Superior temporal gyrus (tissue), 1 donor: ENCODE measurements at regions not wholly inside any gene's neighbourhood (a gene's known extent, or its start where the extent isn't known, plus 50 kb on each side); places are given as distances from the start of the nearest gene placed in this dataset.
"Not testable (repeated sequence)": the region's sequence is repeated elsewhere in the genome, so short reads cannot be mapped to it uniquely, and the experiment has no call there.

ENCODE experiments used
- DNase-seq: peaks from one replicate; pipeline ENCODE4 v3.0.0-alpha.2; 2016; ENCODE audit errors: extremely low spot score

DNA sequence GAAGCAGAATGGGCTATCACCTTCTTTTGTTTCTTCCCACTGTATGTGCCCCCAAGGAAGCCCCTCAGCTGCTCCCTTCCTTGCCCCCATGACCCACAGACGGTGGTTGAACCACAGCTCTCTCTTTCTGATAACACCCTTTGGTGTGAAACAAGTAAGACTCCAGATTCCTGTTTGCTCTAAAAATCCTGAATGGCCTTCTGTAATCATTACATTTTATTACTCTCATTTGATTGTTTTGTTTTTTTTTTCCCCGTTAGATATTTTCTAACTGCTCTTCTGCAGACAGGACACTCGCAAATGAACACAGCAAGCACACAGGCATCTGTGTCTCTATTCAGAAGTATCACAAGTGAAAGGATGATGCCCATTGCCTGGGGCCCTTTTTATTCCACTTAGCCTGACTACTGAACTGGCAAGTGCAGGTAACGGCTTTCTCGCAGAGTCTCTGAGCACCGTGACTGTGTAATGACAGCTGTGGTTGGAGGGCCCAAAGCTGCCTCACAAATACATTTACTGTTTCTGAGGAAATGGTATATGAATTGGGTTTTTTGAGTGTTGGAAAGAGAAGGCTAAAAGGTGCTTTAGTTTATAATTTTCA lies 59.3 kb downstream of the OXGR1 start:
- no peak for DNase-seq

DNA sequence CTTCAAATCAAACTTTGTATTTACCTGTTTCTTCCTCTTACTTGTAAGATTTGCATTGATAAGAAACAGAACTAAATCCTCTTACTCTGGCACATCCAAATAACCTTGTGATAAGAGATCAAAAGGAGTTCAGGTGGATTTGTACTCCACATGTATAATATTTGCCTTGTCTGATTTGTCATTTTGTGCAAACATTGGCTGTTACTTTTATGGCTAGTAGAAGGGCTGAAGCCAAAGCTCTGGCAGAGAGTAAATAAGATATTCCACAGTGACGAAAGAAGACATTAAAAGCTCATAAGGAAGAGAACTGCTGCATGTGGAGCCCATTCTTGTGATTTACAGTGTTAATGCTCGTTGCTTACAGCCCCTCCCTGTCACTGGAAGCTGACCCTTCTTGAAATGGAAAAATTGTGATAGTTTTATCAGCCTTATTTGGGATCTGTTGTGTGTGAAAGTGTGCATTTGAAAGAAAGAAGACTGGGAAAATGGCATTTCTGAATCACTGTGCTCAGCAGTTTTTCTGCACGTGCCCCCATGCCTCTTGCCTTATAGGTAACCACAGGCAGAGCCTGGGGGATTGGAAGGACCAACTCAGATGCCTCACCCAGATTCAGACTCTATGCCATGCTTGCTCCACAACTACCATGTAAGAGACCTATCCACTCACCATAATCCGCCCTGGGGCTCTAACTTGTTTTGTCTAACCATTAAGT lies 68.2 kb downstream of the OXGR1 start:
- no peak for DNase-seq

DNA sequence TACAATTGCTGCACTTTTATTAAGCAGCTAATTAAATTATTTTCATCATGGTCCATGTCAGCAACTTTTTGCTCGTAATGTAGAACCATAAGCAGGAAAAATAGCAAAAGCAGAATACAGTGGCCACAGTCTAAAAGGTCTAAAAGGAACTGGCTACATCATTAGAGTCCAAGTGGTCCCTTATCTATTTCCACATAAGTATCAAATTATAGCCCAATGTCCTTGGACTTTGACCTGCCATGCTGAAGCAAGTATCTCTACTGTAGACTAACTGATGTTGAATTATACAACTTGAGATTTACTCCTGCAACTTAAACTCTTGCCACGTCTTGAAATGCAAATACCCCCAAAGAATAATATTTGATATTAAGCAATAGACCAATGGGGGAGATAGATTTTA lies 68.8 kb downstream of the OXGR1 start:
- no peak for DNase-seq

DNA sequence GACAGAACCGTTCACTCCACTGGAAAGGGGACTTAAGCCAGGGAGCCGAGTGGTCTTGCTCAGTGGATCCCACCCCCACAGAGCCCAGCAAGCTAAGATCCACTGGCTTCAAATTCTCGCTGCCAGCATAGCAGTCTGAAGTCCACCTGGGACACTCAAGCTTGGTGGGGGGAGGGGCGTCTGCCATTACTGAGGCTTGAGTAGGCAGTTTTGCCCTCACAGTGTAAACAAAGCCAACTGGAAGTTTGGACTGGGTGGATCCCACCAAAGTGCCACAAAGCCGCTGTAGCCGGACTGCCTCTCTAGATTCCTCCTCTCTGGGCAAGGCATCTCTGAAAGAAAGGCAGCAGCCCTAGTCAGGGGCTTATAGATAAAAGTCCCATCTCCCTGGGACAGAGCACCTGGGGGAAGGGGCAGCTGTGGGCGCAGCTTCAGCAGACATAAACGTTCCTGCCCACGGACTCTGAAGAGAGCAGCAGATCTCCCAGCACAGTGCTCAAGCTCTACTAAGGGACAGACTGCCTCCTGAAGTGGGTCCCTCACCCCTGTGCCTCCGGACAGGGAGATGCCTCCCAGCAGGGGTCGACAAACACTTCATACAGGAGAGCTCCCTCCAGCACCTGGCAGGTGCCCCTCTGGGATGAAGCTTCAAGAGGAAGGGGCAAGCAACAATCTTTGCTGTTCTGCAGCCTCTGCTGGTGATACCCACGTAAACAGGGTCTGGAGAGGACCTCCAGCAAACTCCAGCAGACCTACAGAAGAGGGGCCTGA lies 75.2 kb downstream of the OXGR1 start:
- DNase-seq = not testable (repeated sequence)

DNA sequence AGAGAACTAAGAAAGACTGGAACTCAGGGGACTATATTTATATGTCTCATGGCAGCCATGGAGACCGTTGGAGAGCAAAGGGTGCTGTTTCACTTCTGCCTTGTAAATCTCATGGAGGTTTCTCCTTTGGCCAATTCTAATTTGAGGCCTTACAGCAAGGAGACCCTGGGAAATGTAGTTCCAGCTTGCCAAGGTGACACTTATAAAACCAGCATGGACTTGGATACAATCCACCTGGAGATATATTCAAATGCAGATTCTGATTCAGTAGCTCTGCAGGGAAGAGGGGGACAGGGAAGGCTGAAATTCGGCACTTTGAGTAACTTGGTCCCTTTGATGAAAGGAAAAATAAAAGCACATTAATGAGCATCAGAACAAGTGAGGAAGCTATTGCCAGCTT lies 90.0 kb downstream of the OXGR1 start:
- no peak for DNase-seq

DNA sequence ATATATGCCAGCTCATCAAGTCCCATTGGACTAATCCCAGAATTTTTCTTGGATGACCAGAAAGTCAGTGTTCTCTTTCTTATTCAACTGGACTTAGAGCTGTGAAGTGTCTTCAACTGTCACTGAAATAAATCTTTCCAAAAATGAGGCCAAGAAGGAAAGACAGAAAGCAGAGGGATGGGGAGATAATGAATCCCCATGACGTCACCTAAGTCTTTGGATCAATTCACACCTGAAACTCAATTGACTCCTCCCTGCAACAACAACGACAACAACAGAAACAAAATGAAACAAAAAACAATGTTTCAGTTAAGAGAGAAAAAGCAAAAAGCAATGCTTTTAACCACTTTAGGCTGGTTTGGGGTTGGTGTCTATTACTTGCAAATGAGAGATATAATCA lies 91.2 kb downstream of the OXGR1 start:
- DNase-seq = no peak

DNA sequence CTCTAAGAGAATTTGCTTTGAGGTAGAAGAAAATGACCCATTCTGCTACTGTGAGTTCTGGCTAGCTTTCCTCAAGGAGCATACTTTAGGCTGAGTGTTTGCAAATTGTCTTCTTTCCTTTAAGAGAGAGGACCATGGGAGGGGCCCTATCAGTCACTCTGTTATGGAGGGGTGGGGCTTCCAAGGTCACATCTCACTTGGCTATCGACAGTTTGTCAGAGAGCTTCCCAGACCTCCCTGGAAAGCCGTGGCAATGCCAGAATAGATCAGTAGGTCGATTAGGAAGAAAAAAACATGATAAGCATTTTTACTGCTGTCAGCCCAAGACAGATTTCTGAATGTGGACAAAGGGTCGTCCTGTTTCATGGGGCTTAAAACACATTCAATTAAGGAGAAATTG lies 93.3 kb downstream of the OXGR1 start:
- DNase-seq = no peak

DNA sequence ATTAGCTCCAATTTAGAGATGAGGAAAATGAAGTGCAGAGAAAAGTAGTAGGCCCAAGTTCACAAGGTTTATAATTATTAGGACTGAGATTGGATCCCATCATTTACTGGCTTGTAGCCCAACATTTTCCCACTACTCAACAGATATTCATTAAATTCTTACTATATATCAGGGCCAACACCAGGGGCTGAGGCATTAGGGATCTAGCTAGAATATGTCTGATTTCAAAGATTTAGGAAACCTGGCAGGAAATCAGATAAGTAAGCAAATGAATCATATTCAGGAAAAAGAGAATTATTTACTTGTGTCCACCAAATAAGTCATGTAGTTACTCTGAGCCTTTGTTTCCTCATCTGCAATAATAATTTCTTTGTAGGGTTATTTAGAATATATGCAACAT lies 94.3 kb downstream of the OXGR1 start:
- no peak for DNase-seq

DNA sequence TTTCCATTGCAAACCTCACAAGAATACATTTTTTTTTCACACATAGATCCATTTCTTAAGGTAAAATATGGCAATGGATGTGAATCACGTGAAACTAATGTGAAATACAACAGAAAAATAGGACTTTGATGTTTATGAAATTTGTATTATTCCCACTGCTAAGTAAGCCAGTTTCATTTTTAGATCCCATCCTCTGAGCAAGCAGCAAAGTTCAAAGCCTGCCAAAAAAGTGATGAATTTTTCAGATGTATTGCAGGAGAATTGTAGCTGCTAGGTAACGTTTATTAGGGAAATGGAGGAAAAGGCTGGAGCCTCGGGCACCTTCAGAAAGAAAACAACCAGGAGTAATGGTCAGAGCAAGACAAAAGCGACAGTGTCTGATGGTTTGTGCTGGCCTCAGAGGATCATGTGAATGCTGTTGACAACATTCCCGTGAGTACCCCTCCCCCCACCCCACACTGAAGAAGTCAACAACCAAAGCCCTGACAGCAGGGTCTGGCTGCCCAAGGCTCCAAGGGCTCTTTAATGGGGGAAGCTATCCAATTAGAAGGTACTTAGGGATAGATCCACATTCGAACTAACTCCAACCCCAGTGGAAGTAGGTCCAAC lies 95.5 kb downstream of the OXGR1 start:
- peak; percentile 76 for DNase-seq

DNA sequence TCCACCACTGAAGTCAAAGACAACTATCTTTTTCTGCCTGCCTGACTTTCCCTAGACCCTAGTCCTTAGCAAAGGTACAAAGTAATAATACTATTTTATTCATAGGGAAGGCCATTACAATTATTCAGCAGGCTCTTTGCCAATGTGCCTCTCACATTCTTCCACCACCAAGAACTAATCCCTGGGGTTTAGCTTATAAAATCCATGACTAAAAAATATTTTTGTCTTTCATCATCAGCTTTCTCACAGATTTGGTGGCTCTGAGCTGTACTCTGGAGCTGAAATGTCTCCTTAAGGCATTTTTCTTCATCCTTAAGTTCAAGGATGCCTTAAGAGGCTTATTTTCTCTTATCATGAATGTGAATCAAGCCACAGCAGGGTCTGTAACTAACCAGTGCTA lies 96.1 kb downstream of the OXGR1 start:
- no peak for DNase-seq
